HEK293 (cell line): ENCODE measurements at regions not wholly inside any gene's neighbourhood (a gene's known extent, or its start where the extent isn't known, plus 50 kb on each side); places are given as distances from the start of the nearest gene placed in this dataset.

Source experiments
- ZNF274 ChIP-seq, 2 experiments: fragments of 200-500 bp in 1 of 2; fragments of 450-650 bp in 1 of 2; sonication (Bioruptor generic) in 1 of 2; formaldehyde crosslinking in 1 of 2; IDR thresholded peaks; 2 replicates each; pipeline versions ENCODE4 v1.5.1 to v1.6.1; 2014 to 2016; ENCODE audit warnings: borderline replicate concordance in 1 of 2, inconsistent platforms in 1 of 2, low read length in 1 of 2, missing biosample characterization in 1 of 2, missing genetic modification characterization in 1 of 2
- TF ChIP-seq, protein P1 (sequence below): fragments of 450-650 bp; formaldehyde crosslinking; IDR thresholded peaks from 2 replicates; pipeline ENCODE4 v1.5.1; 2017; ENCODE audit warnings: missing biosample characterization, missing genetic modification characterization
- TF ChIP-seq, protein P2 (sequence below): fragments of 450-650 bp; formaldehyde crosslinking; IDR thresholded peaks from 2 replicates; pipeline ENCODE4 v1.5.1; 2016; ENCODE audit warnings: missing biosample characterization, missing genetic modification characterization, low read depth
- TF ChIP-seq, protein P3 (sequence below): fragments of 450-650 bp; formaldehyde crosslinking; IDR thresholded peaks from 2 replicates; pipeline ENCODE4 v1.5.1; 2016; ENCODE audit warnings: missing biosample characterization, missing genetic modification characterization
- TF ChIP-seq, protein P4 (sequence below): fragments of 450-650 bp; formaldehyde crosslinking; IDR thresholded peaks from 2 replicates; pipeline ENCODE4 v1.5.1; 2016; ENCODE audit warnings: missing biosample characterization, missing genetic modification characterization
- TF ChIP-seq, protein P5 (sequence below): IDR thresholded peaks from 2 replicates; pipeline ENCODE4 v1.6.1; 2011; ENCODE audit warnings: mild to moderate bottlenecking, low read depth, low read length, borderline replicate concordance

DNA sequence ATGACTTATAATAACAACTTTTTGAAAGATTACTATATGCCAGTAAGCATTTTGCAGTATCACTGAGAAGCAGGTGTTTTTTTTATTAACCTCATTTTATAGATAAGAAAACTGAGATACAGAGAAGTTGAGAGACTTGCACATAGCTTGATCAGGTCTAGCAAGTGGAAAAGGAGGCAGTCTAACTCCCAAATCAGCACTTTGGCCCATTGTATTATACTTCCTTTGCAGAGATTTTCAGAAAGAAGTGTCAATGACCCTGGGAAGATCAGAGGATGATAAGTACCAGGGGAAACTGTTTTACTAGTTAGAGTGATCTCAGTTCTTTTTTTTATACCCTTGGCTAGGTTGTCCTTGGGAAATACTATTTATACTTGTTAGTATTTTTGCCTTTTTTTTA, 358.7 kb downstream of the SQOR start:
- TF ChIP-seq, protein P1, sequence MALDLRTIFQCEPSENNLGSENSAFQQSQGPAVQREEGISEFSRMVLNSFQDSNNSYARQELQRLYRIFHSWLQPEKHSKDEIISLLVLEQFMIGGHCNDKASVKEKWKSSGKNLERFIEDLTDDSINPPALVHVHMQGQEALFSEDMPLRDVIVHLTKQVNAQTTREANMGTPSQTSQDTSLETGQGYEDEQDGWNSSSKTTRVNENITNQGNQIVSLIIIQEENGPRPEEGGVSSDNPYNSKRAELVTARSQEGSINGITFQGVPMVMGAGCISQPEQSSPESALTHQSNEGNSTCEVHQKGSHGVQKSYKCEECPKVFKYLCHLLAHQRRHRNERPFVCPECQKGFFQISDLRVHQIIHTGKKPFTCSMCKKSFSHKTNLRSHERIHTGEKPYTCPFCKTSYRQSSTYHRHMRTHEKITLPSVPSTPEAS (tag by site-specific recombination), result no peak
- TF ChIP-seq, protein P2, sequence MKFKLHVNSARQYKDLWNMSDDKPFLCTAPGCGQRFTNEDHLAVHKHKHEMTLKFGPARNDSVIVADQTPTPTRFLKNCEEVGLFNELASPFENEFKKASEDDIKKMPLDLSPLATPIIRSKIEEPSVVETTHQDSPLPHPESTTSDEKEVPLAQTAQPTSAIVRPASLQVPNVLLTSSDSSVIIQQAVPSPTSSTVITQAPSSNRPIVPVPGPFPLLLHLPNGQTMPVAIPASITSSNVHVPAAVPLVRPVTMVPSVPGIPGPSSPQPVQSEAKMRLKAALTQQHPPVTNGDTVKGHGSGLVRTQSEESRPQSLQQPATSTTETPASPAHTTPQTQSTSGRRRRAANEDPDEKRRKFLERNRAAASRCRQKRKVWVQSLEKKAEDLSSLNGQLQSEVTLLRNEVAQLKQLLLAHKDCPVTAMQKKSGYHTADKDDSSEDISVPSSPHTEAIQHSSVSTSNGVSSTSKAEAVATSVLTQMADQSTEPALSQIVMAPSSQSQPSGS (tag by site-specific recombination), result no peak
- TF ChIP-seq ZNF274 (IDR thresholded peaks at IDR 0.05; ENCODE audit: low read length), result no peak
- no peak for TF ChIP-seq ZNF274 (tag by site-specific recombination; IDR thresholded peaks at IDR 0.05; ENCODE audit: borderline replicate concordance)
- TF ChIP-seq, protein P3, sequence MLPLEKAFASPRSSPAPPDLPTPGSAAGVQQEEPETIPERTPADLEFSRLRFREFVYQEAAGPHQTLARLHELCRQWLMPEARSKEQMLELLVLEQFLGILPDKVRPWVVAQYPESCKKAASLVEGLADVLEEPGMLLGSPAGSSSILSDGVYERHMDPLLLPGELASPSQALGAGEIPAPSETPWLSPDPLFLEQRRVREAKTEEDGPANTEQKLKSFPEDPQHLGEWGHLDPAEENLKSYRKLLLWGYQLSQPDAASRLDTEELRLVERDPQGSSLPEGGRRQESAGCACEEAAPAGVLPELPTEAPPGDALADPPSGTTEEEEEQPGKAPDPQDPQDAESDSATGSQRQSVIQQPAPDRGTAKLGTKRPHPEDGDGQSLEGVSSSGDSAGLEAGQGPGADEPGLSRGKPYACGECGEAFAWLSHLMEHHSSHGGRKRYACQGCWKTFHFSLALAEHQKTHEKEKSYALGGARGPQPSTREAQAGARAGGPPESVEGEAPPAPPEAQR (tag by site-specific recombination), result no peak
- TF ChIP-seq, protein P4, sequence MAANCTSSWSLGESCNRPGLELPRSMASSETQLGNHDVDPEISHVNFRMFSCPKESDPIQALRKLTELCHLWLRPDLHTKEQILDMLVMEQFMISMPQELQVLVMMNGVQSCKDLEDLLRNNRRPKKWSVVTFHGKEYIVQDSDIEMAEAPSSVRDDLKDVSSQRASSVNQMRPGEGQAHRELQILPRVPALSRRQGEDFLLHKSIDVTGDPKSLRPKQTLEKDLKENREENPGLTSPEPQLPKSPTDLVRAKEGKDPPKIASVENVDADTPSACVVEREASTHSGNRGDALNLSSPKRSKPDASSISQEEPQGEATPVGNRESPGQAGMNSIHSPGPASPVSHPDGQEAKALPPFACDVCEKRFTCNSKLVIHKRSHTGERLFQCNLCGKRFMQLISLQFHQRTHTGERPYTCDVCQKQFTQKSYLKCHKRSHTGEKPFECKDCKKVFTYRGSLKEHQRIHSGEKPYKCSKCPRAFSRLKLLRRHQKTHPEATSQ (tag by site-specific recombination), result no peak
- TF ChIP-seq, protein P5, sequence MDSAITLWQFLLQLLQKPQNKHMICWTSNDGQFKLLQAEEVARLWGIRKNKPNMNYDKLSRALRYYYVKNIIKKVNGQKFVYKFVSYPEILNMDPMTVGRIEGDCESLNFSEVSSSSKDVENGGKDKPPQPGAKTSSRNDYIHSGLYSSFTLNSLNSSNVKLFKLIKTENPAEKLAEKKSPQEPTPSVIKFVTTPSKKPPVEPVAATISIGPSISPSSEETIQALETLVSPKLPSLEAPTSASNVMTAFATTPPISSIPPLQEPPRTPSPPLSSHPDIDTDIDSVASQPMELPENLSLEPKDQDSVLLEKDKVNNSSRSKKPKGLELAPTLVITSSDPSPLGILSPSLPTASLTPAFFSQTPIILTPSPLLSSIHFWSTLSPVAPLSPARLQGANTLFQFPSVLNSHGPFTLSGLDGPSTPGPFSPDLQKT, result no peak
